DND-41 (cell line): ENCODE measurements at regions not wholly inside any gene's neighbourhood (a gene's known extent, or its start where the extent isn't known, plus 50 kb on each side); places are given as distances from the start of the nearest gene placed in this dataset.

Experiments used
- CTCF ChIP-seq: IDR thresholded peaks from 2 replicates; pipeline ENCODE4 v1.5.1; 2012; ENCODE audit warnings: borderline replicate concordance, low read length, moderate library complexity, mild to moderate bottlenecking; ENCODE audit not compliant: poor library complexity, severe bottlenecking; ENCODE audit errors: extremely low read depth
- EZH2 ChIP-seq: IDR thresholded peaks from 3 replicates; pipeline ENCODE4 v1.6.1; 2012; ENCODE audit warnings: borderline replicate concordance, low read depth, mild to moderate bottlenecking, moderate library complexity, low read length, inconsistent platforms; ENCODE audit not compliant: severe bottlenecking

GRCh38 chr1:242731446-242731845 lies 206.9 kb upstream of the PLD5 start:
- no peak for TF ChIP-seq CTCF
- no peak for TF ChIP-seq EZH2
